Right lobe of liver (tissue), 6 donors: ENCODE measurements at regions not wholly inside any gene's neighbourhood (a gene's known extent, or its start where the extent isn't known, plus 50 kb on each side); places are given as distances from the start of the nearest gene placed in this dataset.

ENCODE experiments used
- ATAC-seq, 4 donors: fragments of 200-7000 bp; cut with Tn5 transposase; one replicate each; pipeline ENCODE4 v1.9.1; 2020; ENCODE audit warnings: mild to moderate bottlenecking in 4 of 4, moderate library complexity in 4 of 4
- DNase-seq, 3 donors: peaks; one replicate each; pipeline ENCODE4 v3.0.0-alpha.2; 2020
- H3K27ac ChIP-seq, 3 donors: fragments of 200-600 bp; one replicate each; pipeline ENCODE4 v1.8.0; 2022
- H3K27me3 ChIP-seq, 2 donors: fragments of 200-600 bp; one replicate each; pipeline ENCODE4 v1.8.0; 2022
- H3K36me3 ChIP-seq, 4 donors: fragments of 200-600 bp; sonication (generic) in 1 of 4; one replicate each; pipeline versions ENCODE4 v1.5.1 to v1.8.0; 2017 to 2022; ENCODE audit warnings: control low read depth in 1 of 4
- H3K4me1 ChIP-seq, 4 donors: fragments of 200-600 bp; sonication (generic) in 1 of 4; one replicate each; pipeline versions ENCODE4 v1.5.1 to v1.8.0; 2017 to 2022; ENCODE audit warnings: control low read depth in 1 of 4
- H3K4me3 ChIP-seq, 3 donors: fragments of 200-600 bp; one replicate each; pipeline ENCODE4 v1.8.0; 2022
- H3K9me3 ChIP-seq, 4 donors: fragments of 200-600 bp; sonication (generic) in 1 of 4; one replicate each; pipeline versions ENCODE4 v1.5.1 to v1.8.0; 2017 to 2022; ENCODE audit warnings: control low read depth in 1 of 4
- CTCF ChIP-seq, 4 donors: fragments of 200-600 bp in 3 of 4; fragments of 450-650 bp in 1 of 4; IDR thresholded peaks; one replicate each; pipeline versions ENCODE4 v1.5.1 to v1.8.0; 2016 to 2022; ENCODE audit warnings: antibody characterized with exemption in 4 of 4, mild to moderate bottlenecking in 2 of 4
- POLR2A ChIP-seq: fragments of 450-650 bp; IDR thresholded peaks from one replicate; pipeline ENCODE4 v1.6.1; 2017; ENCODE audit warnings: antibody characterized with exemption, mild to moderate bottlenecking
- WGBS: methylation state at CpG from one replicate; pipeline ENCODE4 v1.1.6; 2018; ENCODE audit warnings: low coverage, low lambda C conversion rate; ENCODE audit not compliant: insufficient coverage; ENCODE audit errors: missing lambda C conversion rate; 5-methylcytosine and 5-hydroxymethylcytosine counted together
- intact Hi-C, 2 donors: fragments of 100-400 bp; cut with DNase I; formaldehyde crosslinking; loops; one replicate each; pipeline versions ENCODE4 v1.11.2 to v1.14.1; 2022
- donor health status: DM: no; HTN: yes; CAD: no.
- donor health status: DM: no; HTN: no; CAD: no.
- donor health status: DM: no; HTN: no; CAD: no.
- donor health status: DM: no; HTN: yes; CAD: no.
- donor health status: DM: no; HTN: yes; CAD: no.

DNA sequence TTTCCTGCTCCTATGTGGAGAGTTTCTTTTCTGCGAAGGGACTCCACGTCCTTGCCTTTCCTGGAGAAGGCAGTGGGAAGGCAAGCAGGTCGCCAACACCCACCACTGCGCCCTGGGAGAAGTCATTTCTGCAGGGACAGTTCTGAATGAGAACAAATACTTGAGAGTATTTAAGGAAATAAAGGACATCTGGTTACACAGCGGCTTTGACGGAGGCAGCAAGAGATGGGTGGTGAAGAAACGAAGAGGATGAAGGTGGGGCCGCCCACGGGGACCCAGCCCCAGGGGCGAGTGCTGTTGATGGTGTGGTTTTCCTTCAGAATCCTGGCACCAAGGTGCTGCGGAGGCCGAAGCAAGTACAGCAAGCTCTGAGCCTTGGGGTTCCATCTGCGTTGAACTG, 75.5 kb downstream of the PSMG1 start:
- Histone ChIP-seq H3K4me3 (no peak overlapping the region), H3K4me1 (no peaks in the 10 kb centered on the region), H3K27ac (no peak overlapping the region), H3K9me3 (no peaks in the 10 kb centered on the region), H3K27me3 (no peaks in the 10 kb centered on the region), H3K36me3 (no peaks in the 10 kb centered on the region)
- 87% methylated on average over 11 of the region's 13 CpGs for WGBS
- DNase-seq (no peak), ATAC-seq (no peak)
- intact Hi-C loops, result no loop called here
- TF ChIP-seq CTCF (IDR thresholded peaks at IDR 0.05) (no peak), POLR2A (no peak)

DNA sequence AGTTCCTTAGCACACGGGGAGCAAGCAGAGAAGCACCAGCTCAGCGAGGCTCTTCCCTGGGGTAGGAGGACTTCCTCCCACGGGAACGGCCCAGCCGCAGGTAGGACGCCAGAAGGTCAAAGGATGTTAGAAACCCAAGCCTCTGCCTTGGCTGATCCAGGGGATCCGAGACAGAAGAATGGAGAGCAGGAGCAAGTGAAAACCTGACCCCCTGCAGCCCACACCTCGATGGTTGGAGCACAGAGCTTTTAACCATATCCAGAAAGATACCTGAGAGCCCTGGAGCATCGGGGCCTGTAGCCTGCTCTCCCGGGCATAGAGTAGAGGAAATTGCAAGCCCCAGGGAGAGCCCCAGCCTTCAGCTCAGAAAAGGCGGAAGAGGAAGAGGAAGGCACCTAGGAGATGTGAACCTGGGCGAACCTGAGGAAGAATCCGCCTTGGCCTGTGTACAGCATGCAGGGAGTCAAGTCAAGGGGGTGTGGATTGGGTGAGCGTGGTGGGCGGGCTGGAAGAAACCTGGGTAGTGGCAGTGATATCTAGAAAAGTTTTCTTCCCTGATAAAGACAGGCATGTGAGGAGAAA, 76.3 kb downstream of the PSMG1 start:
- H3K27ac ChIP-seq, result no peak overlapping the region
- ATAC-seq, result no peak
- 66% methylated on average over 6 of the region's 15 CpGs for WGBS
- intact Hi-C loops, result no loop called here
- no peak for DNase-seq
- no peaks in the 10 kb centered on the region for H3K27me3 ChIP-seq
- H3K9me3 ChIP-seq, result no peaks in the 10 kb centered on the region
- no peak overlapping the region for H3K4me3 ChIP-seq
- no peak for TF ChIP-seq CTCF (IDR thresholded peaks at IDR 0.05)
- no peak for TF ChIP-seq POLR2A
- no peaks in the 10 kb centered on the region for H3K4me1 ChIP-seq
- no peaks in the 10 kb centered on the region for H3K36me3 ChIP-seq

GRCh38 chr21:39105836-39106235, 77.4 kb downstream of the PSMG1 start:
- intact Hi-C loops, result no loop called here
- H3K9me3 ChIP-seq, result no peaks in the 10 kb centered on the region
- no peaks in the 10 kb centered on the region for H3K4me1 ChIP-seq
- DNase-seq (no peak), ATAC-seq (no peak)
- TF ChIP-seq CTCF (IDR thresholded peaks at IDR 0.05) (no peak), POLR2A (no peak)
- no peak overlapping the region for H3K4me3 ChIP-seq
- H3K27me3 ChIP-seq, result no peaks in the 10 kb centered on the region
- H3K36me3 ChIP-seq, result no peaks in the 10 kb centered on the region
- 77% methylated on average over 3 of the region's 4 CpGs for WGBS
- H3K27ac ChIP-seq, result no peak overlapping the region

- TF ChIP-seq CTCF (IDR thresholded peaks at IDR 0.05) (no peak), POLR2A (no peak)
- no peak overlapping the region for H3K27ac ChIP-seq
- peak in 2 of 4 donors; percentile 31 to 45 for ATAC-seq
- H3K4me3 ChIP-seq, result no peak overlapping the region
- H3K36me3 ChIP-seq, result no peaks in the 10 kb centered on the region
- no peaks in the 10 kb centered on the region for H3K27me3 ChIP-seq
- WGBS, result 49% methylated on average over 5 of the region's 5 CpGs
- no peaks in the 10 kb centered on the region for H3K4me1 ChIP-seq
- DNase-seq, result no peak
- intact Hi-C loops, result no loop called here
- H3K9me3 ChIP-seq, result no peaks in the 10 kb centered on the region
Observed at GRCh38 chr21:39105341-39105765, 77.9 kb downstream of the PSMG1 start.

- no peak overlapping the region for H3K27ac ChIP-seq
- no peaks in the 10 kb centered on the region for H3K4me1 ChIP-seq
- WGBS, result 81% methylated on average over 4 of the region's 4 CpGs
- H3K36me3 ChIP-seq, result no peaks in the 10 kb centered on the region
- H3K27me3 ChIP-seq, result no peaks in the 10 kb centered on the region
- no peak for ATAC-seq
- DNase-seq, result no peak
- H3K4me3 ChIP-seq, result no peak overlapping the region
- intact Hi-C loops, result no loop called here
- no peaks in the 10 kb centered on the region for H3K9me3 ChIP-seq
- TF ChIP-seq POLR2A (no peak), CTCF (IDR thresholded peaks at IDR 0.05) (no peak)
Observed at GRCh38 chr21:39104911-39105310, 78.3 kb downstream of the PSMG1 start.
